MM.1S (cell line): ENCODE measurements at regions not wholly inside any gene's neighbourhood (a gene's known extent, or its start where the extent isn't known, plus 50 kb on each side); places are given as distances from the start of the nearest gene placed in this dataset.

ENCODE experiments used
- DNase-seq: peaks from one replicate; pipeline ENCODE4 v3.0.0-alpha.2; 2015
- H2AFZ ChIP-seq: fragments of 300-600 bp; sonication (generic); 2 replicates; pipeline ENCODE4 v1.6.0; 2016; ENCODE audit warnings: antibody characterized with exemption, low read length
- H3F3A ChIP-seq: fragments of 300-600 bp; sonication (generic); 2 replicates; pipeline ENCODE4 v1.6.1; 2016; ENCODE audit warnings: mild to moderate bottlenecking, antibody characterized with exemption, low read length, moderate library complexity, mixed read lengths; ENCODE audit not compliant: insufficient read depth
- H3K27ac ChIP-seq: fragments of 300-600 bp; sonication (generic); 2 replicates; pipeline ENCODE4 v1.5.1; 2016; ENCODE audit warnings: mild to moderate bottlenecking, low read length
- H3K27me3 ChIP-seq: fragments of 300-600 bp; sonication (generic); replicated peaks from 2 replicates; pipeline ENCODE4 v1.6.0; 2016; ENCODE audit warnings: low read length; ENCODE audit not compliant: insufficient read depth
- H3K36me3 ChIP-seq: fragments of 300-600 bp; sonication (generic); replicated peaks from 2 replicates; pipeline ENCODE4 v1.6.1; 2016; ENCODE audit warnings: mild to moderate bottlenecking, low read length, mixed read lengths; ENCODE audit not compliant: insufficient read depth
- H3K4me1 ChIP-seq: fragments of 300-600 bp; sonication (generic); 2 replicates; pipeline ENCODE4 v1.6.1; 2016; ENCODE audit warnings: low read length, mixed read lengths
- H3K4me2 ChIP-seq: fragments of 300-600 bp; sonication (generic); 2 replicates; pipeline ENCODE4 v1.6.0; 2016; ENCODE audit warnings: low read depth, low read length
- H3K4me3 ChIP-seq: fragments of 300-600 bp; sonication (generic); 2 replicates; pipeline ENCODE4 v1.5.1; 2016; ENCODE audit warnings: low read length, mixed read lengths
- H3K79me2 ChIP-seq: fragments of 300-600 bp; sonication (generic); 2 replicates; pipeline ENCODE4 v1.6.1; 2016; ENCODE audit warnings: mixed run types, low read length, mixed read lengths
- H3K9ac ChIP-seq: fragments of 300-600 bp; sonication (generic); 2 replicates; pipeline ENCODE4 v1.6.1; 2016; ENCODE audit warnings: low read length, mixed read lengths
- H3K9me2 ChIP-seq: fragments of 300-600 bp; sonication (generic); replicated peaks from 2 replicates; pipeline ENCODE4 v1.6.1; 2016; ENCODE audit warnings: mild to moderate bottlenecking, low read length, mixed read lengths; ENCODE audit not compliant: insufficient read depth
- H3K9me3 ChIP-seq: fragments of 300-600 bp; sonication (generic); replicated peaks from 2 replicates; pipeline ENCODE4 v1.6.1; 2016; ENCODE audit warnings: mild to moderate bottlenecking, low read length, mixed read lengths; ENCODE audit not compliant: insufficient read depth
- H4K20me1 ChIP-seq: fragments of 300-600 bp; sonication (generic); 2 replicates; pipeline ENCODE4 v1.6.1; 2016; ENCODE audit warnings: mild to moderate bottlenecking, low read length, moderate library complexity, mixed read lengths; ENCODE audit not compliant: insufficient read depth
- CTCF ChIP-seq: fragments of 300-600 bp; sonication (generic); IDR thresholded peaks from 2 replicates; pipeline ENCODE4 v1.5.1; 2016; ENCODE audit warnings: antibody characterized with exemption, low read length, mixed read lengths
- EZH2 ChIP-seq: fragments of 300-600 bp; sonication (generic); optimal IDR thresholded peaks from 2 replicates; pipeline ENCODE3; 2017; ENCODE audit warnings: low read depth, mild to moderate bottlenecking, antibody characterized with exemption, low read length, mixed read lengths
- EZH2phosphoT487 ChIP-seq: fragments of 300-600 bp; sonication (generic); IDR thresholded peaks from 2 replicates; pipeline ENCODE4 v1.6.1; 2018; ENCODE audit warnings: antibody characterized with exemption, low read length

GRCh38 chr10:125538947-125539731, 143.8 kb downstream of the TEX36 start:
- Histone ChIP-seq H3K79me2 (no peaks in the 10 kb centered on the region), H3K4me2 (no peak overlapping the region), H3K27ac (no peak overlapping the region), H3K36me3 (no peaks in the 10 kb centered on the region), H3K4me1 (no peaks in the 10 kb centered on the region), H3K27me3 (peaks cover 23% of the 10 kb centered on the region; the same call in 1 of the 2 replicates), H2AFZ (no peak overlapping the region), H3K9me3 (no peaks in the 10 kb centered on the region), H4K20me1 (no peaks in the 10 kb centered on the region), H3F3A (no peaks in the 10 kb centered on the region), H3K9me2 (no peaks in the 10 kb centered on the region), H3K4me3 (no peak overlapping the region), H3K9ac (no peak overlapping the region)
- TF ChIP-seq EZH2phosphoT487 (no peak), CTCF (no peak), EZH2 (no peak)
- no peak for DNase-seq

- Histone ChIP-seq H2AFZ (no peak overlapping the region), H4K20me1 (no peaks in the 10 kb centered on the region), H3K9me3 (no peaks in the 10 kb centered on the region), H3K4me2 (no peak overlapping the region), H3K27me3 (peaks cover 9% of the 10 kb centered on the region; the same call in 1 of the 2 replicates), H3K4me1 (no peaks in the 10 kb centered on the region), H3F3A (no peaks in the 10 kb centered on the region), H3K36me3 (no peaks in the 10 kb centered on the region), H3K27ac (no peak overlapping the region), H3K79me2 (no peaks in the 10 kb centered on the region), H3K4me3 (no peak overlapping the region), H3K9me2 (no peaks in the 10 kb centered on the region), H3K9ac (no peak overlapping the region)
- TF ChIP-seq CTCF = no peak
- TF ChIP-seq EZH2 = no peak
- no peak for TF ChIP-seq EZH2phosphoT487
- no peak for DNase-seq
Observed at GRCh38 chr10:125536236-125536635, 146.7 kb downstream of the TEX36 start.

GRCh38 chr10:125535559-125535958, 147.4 kb downstream of the TEX36 start:
- no peaks in the 10 kb centered on the region for H3K9me2 ChIP-seq
- TF ChIP-seq EZH2 = no peak
- TF ChIP-seq EZH2phosphoT487 = no peak
- no peak for TF ChIP-seq CTCF
- no peak for DNase-seq

More at GRCh38 chr10:125535559-125535958, 147.4 kb downstream of the TEX36 start:
- Histone ChIP-seq H3K36me3 (no peaks in the 10 kb centered on the region), H3K9ac (no peak overlapping the region), H3K79me2 (no peaks in the 10 kb centered on the region), H3F3A (no peaks in the 10 kb centered on the region), H4K20me1 (no peaks in the 10 kb centered on the region), H3K4me3 (no peak overlapping the region), H3K4me1 (no peaks in the 10 kb centered on the region), H3K27ac (no peak overlapping the region), H3K9me3 (no peaks in the 10 kb centered on the region), H3K27me3 (peaks cover 9% of the 10 kb centered on the region; the same call in 1 of the 2 replicates), H2AFZ (no peak overlapping the region), H3K4me2 (no peak overlapping the region)
